Trophoblast cell (in vitro differentiated cells and primary cell): ENCODE measurements at regions not wholly inside any gene's neighbourhood (a gene's known extent, or its start where the extent isn't known, plus 50 kb on each side); places are given as distances from the start of the nearest gene placed in this dataset.

Experiments used
- DNase-seq, 2 donors: peaks; one replicate each; pipeline ENCODE4 v3.0.0-alpha.2; 2016
- H2AFZ ChIP-seq: 2 replicates; pipeline ENCODE4 v1.6.1; 2013; ENCODE audit warnings: low read length, moderate library complexity, mild to moderate bottlenecking; ENCODE audit not compliant: insufficient read depth, poor library complexity
- H2AK5ac ChIP-seq: 2 replicates; pipeline ENCODE4 v1.6.1; 2013; ENCODE audit warnings: mild to moderate bottlenecking, low read length
- H2BK120ac ChIP-seq: 2 replicates; pipeline ENCODE4 v1.6.1; 2013; ENCODE audit warnings: low read length, mild to moderate bottlenecking, moderate library complexity; ENCODE audit not compliant: insufficient read depth, poor library complexity
- H2BK12ac ChIP-seq: 2 replicates; pipeline ENCODE4 v1.6.1; 2013; ENCODE audit warnings: mild to moderate bottlenecking, low read length, moderate library complexity
- H2BK5ac ChIP-seq: 2 replicates; pipeline ENCODE4 v1.6.1; 2013; ENCODE audit warnings: low read length, low read depth, moderate library complexity, mild to moderate bottlenecking; ENCODE audit not compliant: poor library complexity
- H3K14ac ChIP-seq: 2 replicates; pipeline ENCODE4 v1.6.1; 2013; ENCODE audit warnings: mild to moderate bottlenecking, low read length
- H3K18ac ChIP-seq: 2 replicates; pipeline ENCODE4 v1.6.1; 2013; ENCODE audit warnings: mild to moderate bottlenecking, low read length
- H3K23ac ChIP-seq: 2 replicates; pipeline ENCODE4 v1.6.1; 2013; ENCODE audit warnings: low read length
- H3K27ac ChIP-seq: 2 replicates; pipeline ENCODE4 v1.5.1; 2013; ENCODE audit warnings: low read depth, mild to moderate bottlenecking, inconsistent platforms, low read length, moderate library complexity
- H3K27me3 ChIP-seq: 2 replicates; pipeline ENCODE4 v1.6.1; 2013; ENCODE audit warnings: inconsistent platforms, mild to moderate bottlenecking, low read length, moderate library complexity; ENCODE audit not compliant: insufficient read depth
- H3K36me3 ChIP-seq, 2 experiments: 1 replicate in 1 of 2; 2 replicates in 1 of 2; pipeline ENCODE4 v1.6.1; 2013; ENCODE audit warnings: low read length in 2 of 2, mild to moderate bottlenecking in 2 of 2, moderate library complexity in 1 of 2; ENCODE audit not compliant: insufficient read depth in 2 of 2, control insufficient read depth in 1 of 2
- H3K4ac ChIP-seq: 2 replicates; pipeline ENCODE4 v1.6.1; 2013; ENCODE audit warnings: low read depth, mild to moderate bottlenecking, low read length, moderate library complexity
- H3K4me1 ChIP-seq, 2 experiments: 1 replicate in 1 of 2; 2 replicates in 1 of 2; pipeline ENCODE4 v1.6.1; 2013; ENCODE audit warnings: low read length in 2 of 2, mild to moderate bottlenecking in 2 of 2, moderate library complexity in 1 of 2; ENCODE audit not compliant: insufficient read depth in 2 of 2, control insufficient read depth in 1 of 2
- H3K4me2 ChIP-seq: 2 replicates; pipeline ENCODE4 v1.6.1; 2013; ENCODE audit warnings: inconsistent platforms, mild to moderate bottlenecking, low read length, moderate library complexity
- H3K4me3 ChIP-seq: 2 replicates; pipeline ENCODE4 v1.5.1; 2013; ENCODE audit warnings: mild to moderate bottlenecking, low read depth, low read length, inconsistent platforms
- H3K79me1 ChIP-seq: one replicate; pipeline ENCODE4 v1.6.1; 2013; ENCODE audit warnings: low read length
- H3K79me2 ChIP-seq: 2 replicates; pipeline ENCODE4 v1.6.1; 2013; ENCODE audit warnings: low read length, mild to moderate bottlenecking; ENCODE audit not compliant: control insufficient read depth, insufficient read depth, poor library complexity
- H3K9ac ChIP-seq: 2 replicates; pipeline ENCODE4 v1.6.1; 2013; ENCODE audit warnings: mild to moderate bottlenecking, low read length
- H3K9me3 ChIP-seq: 2 replicates; pipeline ENCODE4 v1.6.1; 2013; ENCODE audit warnings: low read depth, mild to moderate bottlenecking, control low read depth, inconsistent platforms, low read length; ENCODE audit not compliant: insufficient read depth
- H4K12ac ChIP-seq: 2 replicates; pipeline ENCODE4 v1.6.1; 2013; ENCODE audit warnings: low read depth, mild to moderate bottlenecking, low read length, moderate library complexity
- H4K8ac ChIP-seq: 2 replicates; pipeline ENCODE4 v1.6.1; 2013; ENCODE audit warnings: low read depth, mild to moderate bottlenecking, low read length, moderate library complexity
- H4K91ac ChIP-seq: one replicate; pipeline ENCODE4 v1.6.1; 2013; ENCODE audit warnings: low read depth, mild to moderate bottlenecking, low read length, moderate library complexity
- WGBS: extraction: QIAGEN DNeasy Blood & Tissue Kit; methylation state at CpG from one replicate; pipeline ENCODE4 v1.1.7; 2013; ENCODE audit warnings: missing lambda C conversion rate; ENCODE audit not compliant: insufficient read length, insufficient coverage; ENCODE audit errors: extremely low coverage; 5-methylcytosine and 5-hydroxymethylcytosine counted together

DNA sequence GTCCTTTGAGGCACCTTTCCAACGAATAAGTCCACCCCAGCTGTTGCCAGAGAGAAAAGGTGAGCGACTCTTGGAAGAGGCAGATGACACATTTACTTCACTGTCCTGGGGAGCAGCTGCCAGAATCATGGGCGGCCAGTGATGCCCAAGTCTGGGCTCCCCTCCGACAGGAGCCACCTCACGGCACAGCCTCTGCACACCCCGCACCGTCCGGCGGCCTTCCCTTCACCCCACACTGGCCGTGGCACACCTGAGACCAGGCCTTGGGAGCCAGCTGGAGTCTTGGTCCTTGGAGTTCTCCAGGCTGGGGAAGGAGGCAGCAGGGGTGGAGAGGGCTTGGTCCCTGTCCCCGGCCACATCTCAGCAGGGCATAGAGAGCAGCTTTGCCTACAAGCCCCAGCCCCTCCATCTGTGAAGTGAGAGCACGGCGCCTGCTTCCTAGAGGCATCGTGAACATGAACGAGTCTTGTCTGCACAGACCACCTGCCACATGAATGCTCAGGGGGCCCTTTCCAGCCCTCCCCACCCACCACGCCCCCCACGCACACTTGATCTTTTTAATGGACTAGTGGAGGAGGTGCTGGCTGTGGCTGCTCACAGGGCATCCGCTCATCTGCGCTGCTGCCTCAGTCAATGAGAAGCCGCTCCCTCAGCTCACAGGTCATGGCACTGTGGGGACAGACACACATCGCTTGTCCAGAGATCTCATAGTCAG is 400.2 kb upstream of the MYT1L start:
- Histone ChIP-seq H3K4me1 (no peaks in the 10 kb centered on the region), H4K8ac (no peak overlapping the region), H3K9ac (no peak overlapping the region)

GRCh38 chr2:2730301-2730833 is 399.3 kb upstream of the MYT1L start:
- Histone ChIP-seq H2AK5ac (no peak overlapping the region), H3K4me3 (no peak overlapping the region), H3K4me2 (no peak overlapping the region), H2AFZ (no peak overlapping the region), H4K91ac (no peak overlapping the region), H3K27me3 (no peaks in the 10 kb centered on the region), H4K8ac (no peak overlapping the region), H3K23ac (no peak overlapping the region), H3K79me1 (no peaks in the 10 kb centered on the region), H2BK120ac (no peak overlapping the region), H3K4ac (no peak overlapping the region), H3K9me3 (peaks cover 2% of the 10 kb centered on the region), H3K4me1 (no peaks in the 10 kb centered on the region), H3K36me3 (no peaks in the 10 kb centered on the region), H4K12ac (no peak overlapping the region), H3K27ac (no peak overlapping the region), H3K18ac (no peak overlapping the region), H2BK5ac (no peak overlapping the region), H3K14ac (no peak overlapping the region), H3K9ac (no peak overlapping the region), H3K79me2 (no peaks in the 10 kb centered on the region), H2BK12ac (no peak overlapping the region)
- no CpG with 5 or more reads among the region's 18 CpGs for WGBS
- no peak for DNase-seq

More for the DNA sequence above, 400.2 kb upstream of the MYT1L start:
- no peak overlapping the region for H3K4me3 ChIP-seq
- H2BK12ac ChIP-seq: no peak overlapping the region
- no peaks in the 10 kb centered on the region for H3K27me3 ChIP-seq
- H3K9me3 ChIP-seq: peaks cover 2% of the 10 kb centered on the region
- H2BK120ac ChIP-seq: no peak overlapping the region
- no peak overlapping the region for H2AK5ac ChIP-seq
- no peak overlapping the region for H2BK5ac ChIP-seq
- H3K14ac ChIP-seq: no peak overlapping the region
- no peak overlapping the region for H3K27ac ChIP-seq
- H3K4ac ChIP-seq: no peak overlapping the region
- no peak overlapping the region for H3K18ac ChIP-seq
- H2AFZ ChIP-seq: no peak overlapping the region
- H3K36me3 ChIP-seq: no peaks in the 10 kb centered on the region
- no peak overlapping the region for H3K23ac ChIP-seq
- DNase-seq: no peak
- no CpG with 5 or more reads among the region's 21 CpGs for whole genome bisulfite sequencing
- H3K79me2 ChIP-seq: no peaks in the 10 kb centered on the region
- no peak overlapping the region for H4K12ac ChIP-seq
- H4K91ac ChIP-seq: no peak overlapping the region
- no peaks in the 10 kb centered on the region for H3K79me1 ChIP-seq
- no peak overlapping the region for H3K4me2 ChIP-seq

DNA sequence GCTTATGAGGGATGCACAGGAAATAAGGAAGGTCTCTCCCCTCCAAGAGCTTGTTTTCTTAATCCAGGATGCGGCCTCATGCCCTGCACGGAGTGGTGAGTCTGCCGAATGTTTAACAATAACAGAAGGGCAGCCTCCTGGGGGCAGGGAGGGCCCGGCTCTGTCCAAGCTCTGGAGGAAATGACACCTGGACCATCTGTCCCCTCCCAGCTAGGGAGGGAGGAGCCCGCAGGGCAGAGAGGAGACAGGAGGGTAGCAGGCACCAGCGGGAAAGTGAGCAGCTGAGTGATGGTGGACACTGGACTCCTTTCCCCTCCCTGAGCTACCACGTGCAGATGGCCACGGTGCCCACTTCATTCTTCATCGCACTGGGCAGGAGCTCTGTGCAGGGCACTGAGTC is 398.2 kb upstream of the MYT1L start:
- Histone ChIP-seq H3K9me3 (peaks cover 2% of the 10 kb centered on the region), H4K8ac (no peak overlapping the region), H3K4me2 (no peak overlapping the region), H3K4me1 (no peaks in the 10 kb centered on the region), H3K9ac (no peak overlapping the region), H2AFZ (no peak overlapping the region), H3K23ac (no peak overlapping the region), H4K12ac (no peak overlapping the region), H4K91ac (no peak overlapping the region), H2AK5ac (no peak overlapping the region), H3K79me2 (no peaks in the 10 kb centered on the region), H3K18ac (no peak overlapping the region), H2BK12ac (no peak overlapping the region), H3K4me3 (no peak overlapping the region), H3K27me3 (no peaks in the 10 kb centered on the region), H2BK120ac (no peak overlapping the region), H3K27ac (no peak overlapping the region), H3K79me1 (no peaks in the 10 kb centered on the region), H3K14ac (no peak overlapping the region), H3K36me3 (no peaks in the 10 kb centered on the region), H3K4ac (no peak overlapping the region), H2BK5ac (no peak overlapping the region)
- DNase-seq: no peak
- no CpG with 5 or more reads among the region's 9 CpGs for WGBS

GRCh38 chr2:2728635-2729034 is 397.6 kb upstream of the MYT1L start:
- no CpG with 5 or more reads among the region's 18 CpGs for WGBS
- DNase-seq: no peak
- Histone ChIP-seq H3K9ac (no peak overlapping the region), H3K9me3 (peaks cover 2% of the 10 kb centered on the region), H3K27me3 (no peaks in the 10 kb centered on the region), H3K4me1 (no peaks in the 10 kb centered on the region), H3K79me1 (no peaks in the 10 kb centered on the region), H3K18ac (no peak overlapping the region), H2BK12ac (no peak overlapping the region), H3K4me2 (no peak overlapping the region), H3K79me2 (no peaks in the 10 kb centered on the region), H3K36me3 (no peaks in the 10 kb centered on the region), H2BK120ac (no peak overlapping the region), H4K91ac (no peak overlapping the region), H3K27ac (no peak overlapping the region), H3K23ac (no peak overlapping the region), H4K12ac (no peak overlapping the region), H3K4ac (no peak overlapping the region), H4K8ac (no peak overlapping the region), H2AK5ac (no peak overlapping the region), H3K4me3 (no peak overlapping the region), H2BK5ac (no peak overlapping the region), H3K14ac (no peak overlapping the region), H2AFZ (no peak overlapping the region)
